H1 (cell line): ENCODE measurements at regions not wholly inside any gene's neighbourhood (a gene's known extent, or its start where the extent isn't known, plus 50 kb on each side); places are given as distances from the start of the nearest gene placed in this dataset.

Source experiments
- CTCF ChIA-PET: fragments of 300-600 bp; sonication (Branson Sonifier 250); formaldehyde crosslinking; loops from one replicate; lab custom pipeline; 2021; ENCODE audit not compliant: partially characterized antibody; lab: Charles Lee
- POLR2A ChIA-PET: fragments of 300-600 bp; sonication (Branson Sonifier 250); formaldehyde crosslinking; loops from one replicate; lab custom pipeline; 2021; ENCODE audit warnings: inconsistent platforms; ENCODE audit not compliant: partially characterized antibody; lab: Charles Lee
- DNase-seq, 2 experiments: peaks; one replicate each; pipeline versions ENCODE4 v3.0.0 to v3.0.0-alpha.2; 2010 to 2022; ENCODE audit warnings: low spot score in 2 of 2, low read depth in 1 of 2, mixed read lengths in 1 of 2
- FAIRE-seq: peaks from 2 replicates; lab custom pipeline; 2011; peaks lifted over from hg19 to GRCh38; lab: Jason Lieb, UNC
- H2AFZ ChIP-seq: 2 replicates; pipeline ENCODE4 v1.8.1; 2012; ENCODE audit warnings: low read length, inconsistent platforms
- H2AK5ac ChIP-seq: 2 replicates; pipeline ENCODE4 v1.6.1; 2013; ENCODE audit warnings: low read depth, low read length
- H2BK120ac ChIP-seq: replicated peaks from 2 replicates; pipeline ENCODE3; 2013; ENCODE audit warnings: low read depth, low read length, inconsistent platforms
- H2BK12ac ChIP-seq: 2 replicates; pipeline ENCODE4 v1.6.1; 2013; ENCODE audit warnings: low read depth, low read length
- H2BK15ac ChIP-seq: 2 replicates; pipeline ENCODE4 v1.6.1; 2013; ENCODE audit warnings: low read length
- H2BK20ac ChIP-seq: 2 replicates; pipeline ENCODE4 v1.6.1; 2013; ENCODE audit warnings: low read length
- H2BK5ac ChIP-seq: 2 replicates; pipeline ENCODE4 v1.6.1; 2013; ENCODE audit warnings: low read depth, low read length
- H3K14ac ChIP-seq: 2 replicates; pipeline ENCODE4 v1.6.1; 2013; ENCODE audit warnings: inconsistent platforms; ENCODE audit not compliant: insufficient read length
- H3K18ac ChIP-seq: 2 replicates; pipeline ENCODE4 v1.6.1; 2013; ENCODE audit warnings: low read length; ENCODE audit errors: extremely low read depth
- H3K23ac ChIP-seq: 2 replicates; pipeline ENCODE4 v1.6.1; 2013; ENCODE audit warnings: inconsistent platforms; ENCODE audit not compliant: insufficient read length
- H3K23me2 ChIP-seq: 2 replicates; pipeline ENCODE4 v1.6.1; 2013; ENCODE audit warnings: low read depth, low read length
- H3K27ac ChIP-seq: 2 replicates; pipeline ENCODE4 v1.6.1; 2011; ENCODE audit warnings: low read depth, low read length, inconsistent platforms
- H3K27me3 ChIP-seq, 4 experiments: replicated peaks in 1 of 4; 1 replicate in 1 of 4; 2 replicates in 3 of 4; pipeline versions ENCODE4 v1.6.1 to v1.8.1; 2011 to 2013; ENCODE audit warnings: low read length in 3 of 4, mild to moderate bottlenecking in 3 of 4, inconsistent platforms in 2 of 4, mixed read lengths in 2 of 4, moderate library complexity in 1 of 4; ENCODE audit not compliant: control insufficient read depth in 3 of 4, insufficient read depth in 3 of 4; ENCODE audit errors: extremely low read depth in 1 of 4
- H3K36me3 ChIP-seq, 4 experiments: 2 replicates each; pipeline versions ENCODE4 v1.6.1 to v1.8.1; 2011 to 2013; ENCODE audit warnings: mild to moderate bottlenecking in 4 of 4, low read length in 3 of 4, moderate library complexity in 2 of 4, control low read depth in 1 of 4, inconsistent platforms in 1 of 4; ENCODE audit not compliant: insufficient read depth in 4 of 4, control insufficient read depth in 2 of 4
- H3K4ac ChIP-seq: replicated peaks from 2 replicates; pipeline ENCODE3; 2013; ENCODE audit warnings: low read length, low read depth, mixed read lengths, inconsistent platforms; ENCODE audit not compliant: insufficient read length
- H3K4me1 ChIP-seq, 4 experiments: replicated peaks in 1 of 4; 1 replicate in 1 of 4; 2 replicates in 3 of 4; pipeline versions ENCODE4 v1.6.1 to v1.8.1; 2011 to 2013; ENCODE audit warnings: low read length in 3 of 4, inconsistent platforms in 2 of 4, mixed read lengths in 1 of 4; ENCODE audit not compliant: insufficient read depth in 4 of 4, control insufficient read depth in 3 of 4
- H3K4me2 ChIP-seq, 2 experiments: 2 replicates each; pipeline versions ENCODE4 v1.6.1 to v1.8.1; 2011 to 2013; ENCODE audit warnings: low read depth in 2 of 2, low read length in 2 of 2, control low read depth in 1 of 2, inconsistent platforms in 1 of 2, mild to moderate bottlenecking in 1 of 2; ENCODE audit not compliant: insufficient read depth in 1 of 2
- H3K4me3 ChIP-seq, 4 experiments: fragments of 200-600, 300-600 bp in 1 of 4; sonication (generic), shearing (Covaris generic), sonication (Bioruptor Twin) in 1 of 4; 2 replicates each; pipeline versions ENCODE4 v1.5.1 to v1.8.1; 2011 to 2016; ENCODE audit warnings: low read length in 4 of 4, low read depth in 3 of 4, control low read depth in 2 of 4, inconsistent platforms in 2 of 4, mild to moderate bottlenecking in 2 of 4, mixed read lengths in 1 of 4, moderate library complexity in 1 of 4; ENCODE audit not compliant: insufficient read depth in 2 of 4; ENCODE audit errors: extremely low read depth in 1 of 4
- H3K56ac ChIP-seq: replicated peaks from 2 replicates; pipeline ENCODE3; 2013; ENCODE audit warnings: low read depth, mild to moderate bottlenecking, mixed read lengths, low read length, inconsistent platforms; ENCODE audit not compliant: insufficient read length
- H3K79me1 ChIP-seq: 2 replicates; pipeline ENCODE4 v1.6.1; 2013; ENCODE audit warnings: low read depth, low read length, control low read depth
- H3K79me2 ChIP-seq, 2 experiments: 2 replicates each; pipeline versions ENCODE4 v1.6.1 to v1.8.1; 2012 to 2013; ENCODE audit warnings: low read length in 2 of 2, mild to moderate bottlenecking in 2 of 2, inconsistent platforms in 1 of 2; ENCODE audit not compliant: insufficient read depth in 2 of 2, control insufficient read depth in 1 of 2
- H3K9ac ChIP-seq, 4 experiments: replicated peaks in 1 of 4; 1 replicate in 1 of 4; 2 replicates in 3 of 4; pipeline versions ENCODE4 v1.6.1 to v1.8.1; 2011 to 2013; ENCODE audit warnings: low read depth in 3 of 4, low read length in 3 of 4, control low read depth in 2 of 4, mild to moderate bottlenecking in 2 of 4, moderate library complexity in 2 of 4, inconsistent platforms in 1 of 4; ENCODE audit errors: extremely low read depth in 1 of 4
- H3K9me3 ChIP-seq, 2 experiments: 2 replicates each; pipeline versions ENCODE4 v1.6.1 to v1.8.1; 2012 to 2013; ENCODE audit warnings: mild to moderate bottlenecking in 2 of 2, moderate library complexity in 2 of 2, control low read depth in 1 of 2, inconsistent platforms in 1 of 2, low read depth in 1 of 2, low read length in 1 of 2, mixed read lengths in 1 of 2; ENCODE audit not compliant: insufficient read depth in 2 of 2
- H4K20me1 ChIP-seq, 2 experiments: replicated peaks in 1 of 2; 2 replicates each; pipeline versions ENCODE3 to v1.8.1; 2011 to 2013; ENCODE audit warnings: inconsistent platforms in 2 of 2, low read length in 2 of 2, mild to moderate bottlenecking in 1 of 2; ENCODE audit not compliant: insufficient read depth in 2 of 2, control insufficient read depth in 1 of 2
- H4K5ac ChIP-seq: 2 replicates; pipeline ENCODE4 v1.6.1; 2013; ENCODE audit warnings: low read length, low read depth, mixed read lengths, inconsistent platforms; ENCODE audit not compliant: insufficient read length
- H4K8ac ChIP-seq: 2 replicates; pipeline ENCODE4 v1.8.0; 2013; ENCODE audit warnings: mild to moderate bottlenecking, moderate library complexity, low read length, inconsistent platforms; ENCODE audit not compliant: insufficient read depth; ENCODE audit errors: extremely low read depth
- H4K91ac ChIP-seq: replicated peaks from 2 replicates; pipeline ENCODE3; 2013; ENCODE audit warnings: low read length, mixed read lengths, inconsistent platforms; ENCODE audit not compliant: insufficient read length
- ASH2L ChIP-seq: fragments of 200-600, 300-600 bp; sonication (generic); IDR thresholded peaks from one replicate; pipeline ENCODE4 v1.7.1; 2017; ENCODE audit warnings: low read length
- CBX8 ChIP-seq: fragments of 300-800, 300-1000 bp; sonication (generic); IDR thresholded peaks from 2 replicates; pipeline ENCODE4 v1.7.1; 2016; ENCODE audit warnings: low read depth, low read length, borderline replicate concordance
- EP300 ChIP-seq, 2 experiments: IDR thresholded peaks; 1 replicate in 1 of 2; 2 replicates in 1 of 2; pipeline ENCODE4 v1.6.1; 2011 to 2012; ENCODE audit warnings: low read depth in 2 of 2, low read length in 2 of 2, mild to moderate bottlenecking in 2 of 2, borderline replicate concordance in 1 of 2, inconsistent platforms in 1 of 2, moderate library complexity in 1 of 2
- KDM1A ChIP-seq: fragments of 200-600, 300-600 bp; sonication (generic); IDR thresholded peaks from 2 replicates; pipeline ENCODE4 v1.7.1; 2016; ENCODE audit warnings: mild to moderate bottlenecking, low read length, borderline replicate concordance
- MAFK ChIP-seq: IDR thresholded peaks from 2 replicates; pipeline ENCODE4 v1.6.1; 2012; ENCODE audit warnings: low read depth, mild to moderate bottlenecking, improper control_type of control experiment, low read length
- NANOG ChIP-seq: IDR thresholded peaks from 2 replicates; pipeline ENCODE4 v1.6.1; 2011; ENCODE audit warnings: low read length, low read depth, mild to moderate bottlenecking, inconsistent platforms; ENCODE audit not compliant: insufficient read depth, poor library complexity, severe bottlenecking
- NRF1 ChIP-seq: IDR thresholded peaks from 2 replicates; pipeline ENCODE4 v1.6.1; 2011; ENCODE audit warnings: mild to moderate bottlenecking, low read depth, low read length, improper control_type of control experiment
- RAD21 ChIP-seq, 2 experiments: IDR thresholded peaks in 1 of 2; conservative IDR thresholded peaks in 1 of 2; 2 replicates each; pipeline ENCODE4 v1.6.1; 2011; ENCODE audit warnings: low read depth in 2 of 2, low read length in 2 of 2, improper control_type of control experiment in 1 of 2, inconsistent platforms in 1 of 2, mild to moderate bottlenecking in 1 of 2, moderate library complexity in 1 of 2
- RBBP5 ChIP-seq: IDR thresholded peaks from 2 replicates; pipeline ENCODE4 v1.7.1; 2012; ENCODE audit warnings: low read depth, mild to moderate bottlenecking, inconsistent platforms, low read length, moderate library complexity, borderline replicate concordance
- RFX5 ChIP-seq: IDR thresholded peaks from 2 replicates; pipeline ENCODE4 v1.6.1; 2011; ENCODE audit warnings: low read depth, low read length, improper control_type of control experiment, borderline replicate concordance
- SP1 ChIP-seq: IDR thresholded peaks from 2 replicates; pipeline ENCODE4 v1.6.1; 2011; ENCODE audit warnings: low read depth, low read length
- TBP ChIP-seq: IDR thresholded peaks from 2 replicates; pipeline ENCODE4 v1.6.1; 2011; ENCODE audit warnings: low read depth, low read length, improper control_type of control experiment
- ZNF274 ChIP-seq: IDR thresholded peaks from 2 replicates; pipeline ENCODE4 v1.7.0; 2012; ENCODE audit warnings: low read length, borderline replicate concordance; ENCODE audit errors: extremely low read depth
- WGBS, 2 experiments: shearing (Covaris generic) in 1 of 2; methylation state at CpG; one replicate each; pipeline versions ENCODE4 v1.1.6 to v1.1.7; 2013 to 2015; ENCODE audit warnings: low lambda C conversion rate in 2 of 2, mixed read lengths in 2 of 2, inconsistent platforms in 1 of 2, low coverage in 1 of 2, missing lambda C conversion rate in 1 of 2; ENCODE audit not compliant: insufficient replicate concordance in 2 of 2, insufficient coverage in 1 of 2, insufficient read length in 1 of 2; ENCODE audit errors: extremely low coverage in 1 of 2, missing lambda C conversion rate in 1 of 2; 5-methylcytosine and 5-hydroxymethylcytosine counted together
- TF ChIP-seq, protein P1 (sequence below): IDR thresholded peaks from 2 replicates; pipeline ENCODE4 v1.6.1; 2011; ENCODE audit warnings: low read length, improper control_type of control experiment

DNA sequence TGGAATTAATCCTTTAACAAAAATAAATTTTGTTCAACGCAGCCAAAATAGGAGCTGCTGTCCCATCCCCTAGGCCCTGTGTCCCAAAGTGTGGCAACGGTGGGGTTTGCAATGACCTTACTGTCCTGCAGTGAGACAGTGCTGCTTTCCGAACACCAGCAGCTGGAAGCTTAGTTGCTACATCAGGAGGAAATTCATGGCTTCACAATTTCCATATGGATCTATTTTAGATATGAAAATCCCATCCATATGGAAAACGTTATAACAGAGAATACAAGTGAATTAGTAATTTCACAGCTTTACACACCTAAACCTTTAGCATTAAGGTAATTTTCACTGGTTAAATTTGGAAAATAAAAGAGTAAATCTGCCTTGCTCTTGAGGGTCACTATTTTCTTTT lies 396.3 kb upstream of the TENM3 start:
- no peak overlapping the region for H3K9ac ChIP-seq
- no peak for DNase-seq
- TF ChIP-seq RFX5 = no peak
- TF ChIP-seq ZNF274 = no peak
- no peak for TF ChIP-seq EP300 (IDR thresholded peaks at IDR 0.05; ENCODE audit: borderline replicate concordance in 1 of 2, low read depth in 2 of 2, low read length in 2 of 2)
- TF ChIP-seq TBP = no peak
- no peak for TF ChIP-seq MAFK
- no peak for TF ChIP-seq CBX8
- TF ChIP-seq SP1 = no peak
- TF ChIP-seq RAD21 (IDR thresholded peaks at IDR 0.05 in 1 of 2, conservative IDR thresholded peaks at IDR 0.05 in 1 of 2; ENCODE audit: low read depth in 2 of 2, low read length in 2 of 2) = no peak
- no peak for TF ChIP-seq RBBP5
- TF ChIP-seq, protein P1, sequence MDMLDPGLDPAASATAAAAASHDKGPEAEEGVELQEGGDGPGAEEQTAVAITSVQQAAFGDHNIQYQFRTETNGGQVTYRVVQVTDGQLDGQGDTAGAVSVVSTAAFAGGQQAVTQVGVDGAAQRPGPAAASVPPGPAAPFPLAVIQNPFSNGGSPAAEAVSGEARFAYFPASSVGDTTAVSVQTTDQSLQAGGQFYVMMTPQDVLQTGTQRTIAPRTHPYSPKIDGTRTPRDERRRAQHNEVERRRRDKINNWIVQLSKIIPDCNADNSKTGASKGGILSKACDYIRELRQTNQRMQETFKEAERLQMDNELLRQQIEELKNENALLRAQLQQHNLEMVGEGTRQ = no peak
- no peak for TF ChIP-seq KDM1A
- TF ChIP-seq ASH2L = no peak
- TF ChIP-seq NANOG = no peak
- TF ChIP-seq NRF1 = no peak

More for the DNA sequence above, 396.3 kb upstream of the TENM3 start:
- Histone ChIP-seq H2BK120ac (no peak overlapping the region), H2AFZ (no peak overlapping the region; the same call in 1 of the 2 replicates), H2BK20ac (no peak overlapping the region), H3K79me1 (no peaks in the 10 kb centered on the region), H4K20me1 (no peaks in the 10 kb centered on the region), H2AK5ac (no peak overlapping the region), H3K56ac (no peak overlapping the region), H3K27ac (no peak overlapping the region), H3K36me3 (no peaks in the 10 kb centered on the region), H4K91ac (no peak overlapping the region), H3K23ac (no peak overlapping the region), H3K4me2 (no peak overlapping the region), H3K23me2 (peaks cover 3% of the 10 kb centered on the region; the same call in 1 of the 2 replicates), H3K9me3 (no peaks in the 10 kb centered on the region), H3K4me3 (no peak overlapping the region), H3K4ac (no peak overlapping the region), H4K8ac (no peak overlapping the region), H2BK12ac (no peak overlapping the region), H2BK15ac (no peak overlapping the region), H4K5ac (no peak overlapping the region), H3K27me3 (no peaks in the 10 kb centered on the region), H3K4me1 (no peaks in the 10 kb centered on the region), H3K18ac (no peak overlapping the region), H3K14ac (no peak overlapping the region), H3K79me2 (no peaks in the 10 kb centered on the region), H2BK5ac (no peak overlapping the region)
- 87% methylated on average over 4 of the region's 4 CpGs; no CpG with 5 or more reads in 1 of the 2 experiments for WGBS, 2 experiments
- FAIRE-seq = no peak
- POLR2A ChIA-PET = no interaction called here
- CTCF ChIA-PET = no interaction called here
